Right lobe of liver (tissue), 6 donors: ENCODE measurements at regions not wholly inside any gene's neighbourhood (a gene's known extent, or its start where the extent isn't known, plus 50 kb on each side); places are given as distances from the start of the nearest gene placed in this dataset.

Source experiments
- ATAC-seq, 4 donors: fragments of 200-7000 bp; cut with Tn5 transposase; one replicate each; pipeline ENCODE4 v1.9.1; 2020; ENCODE audit warnings: mild to moderate bottlenecking in 4 of 4, moderate library complexity in 4 of 4
- DNase-seq, 3 donors: peaks; one replicate each; pipeline ENCODE4 v3.0.0-alpha.2; 2020
- H3K27ac ChIP-seq, 3 donors: fragments of 200-600 bp; one replicate each; pipeline ENCODE4 v1.8.0; 2022
- H3K27me3 ChIP-seq, 2 donors: fragments of 200-600 bp; one replicate each; pipeline ENCODE4 v1.8.0; 2022
- H3K36me3 ChIP-seq, 4 donors: fragments of 200-600 bp; sonication (generic) in 1 of 4; one replicate each; pipeline versions ENCODE4 v1.5.1 to v1.8.0; 2017 to 2022; ENCODE audit warnings: control low read depth in 1 of 4
- H3K4me1 ChIP-seq, 4 donors: fragments of 200-600 bp; sonication (generic) in 1 of 4; one replicate each; pipeline versions ENCODE4 v1.5.1 to v1.8.0; 2017 to 2022; ENCODE audit warnings: control low read depth in 1 of 4
- H3K4me3 ChIP-seq, 3 donors: fragments of 200-600 bp; one replicate each; pipeline ENCODE4 v1.8.0; 2022
- H3K9me3 ChIP-seq, 4 donors: fragments of 200-600 bp; sonication (generic) in 1 of 4; one replicate each; pipeline versions ENCODE4 v1.5.1 to v1.8.0; 2017 to 2022; ENCODE audit warnings: control low read depth in 1 of 4
- CTCF ChIP-seq, 4 donors: fragments of 200-600 bp in 3 of 4; fragments of 450-650 bp in 1 of 4; IDR thresholded peaks; one replicate each; pipeline versions ENCODE4 v1.5.1 to v1.8.0; 2016 to 2022; ENCODE audit warnings: antibody characterized with exemption in 4 of 4, mild to moderate bottlenecking in 2 of 4
- POLR2A ChIP-seq: fragments of 450-650 bp; IDR thresholded peaks from one replicate; pipeline ENCODE4 v1.6.1; 2017; ENCODE audit warnings: antibody characterized with exemption, mild to moderate bottlenecking
- WGBS: methylation state at CpG from one replicate; pipeline ENCODE4 v1.1.6; 2018; ENCODE audit warnings: low coverage, low lambda C conversion rate; ENCODE audit not compliant: insufficient coverage; ENCODE audit errors: missing lambda C conversion rate; 5-methylcytosine and 5-hydroxymethylcytosine counted together
- intact Hi-C, 2 donors: fragments of 100-400 bp; cut with DNase I; formaldehyde crosslinking; loops; one replicate each; pipeline versions ENCODE4 v1.11.2 to v1.14.1; 2022
- donor health status: DM: no; HTN: yes; CAD: no.
- donor health status: DM: no; HTN: no; CAD: no.
- donor health status: DM: no; HTN: no; CAD: no.
- donor health status: DM: no; HTN: yes; CAD: no.
- donor health status: DM: no; HTN: yes; CAD: no.

GRCh38 chr2:4972472-4972871 lies 719.7 kb upstream of the SOX11 start:
- no peak overlapping the region for H3K4me3 ChIP-seq
- H3K27me3 ChIP-seq: no peaks in the 10 kb centered on the region
- DNase-seq: no peak
- no peak overlapping the region for H3K27ac ChIP-seq
- H3K36me3 ChIP-seq: no peaks in the 10 kb centered on the region
- intact Hi-C loops: no loop called here
- no peaks in the 10 kb centered on the region for H3K4me1 ChIP-seq
- no peaks in the 10 kb centered on the region for H3K9me3 ChIP-seq
- no peak for TF ChIP-seq CTCF (IDR thresholded peaks at IDR 0.05)
- no peak for ATAC-seq
- WGBS: 52% methylated on average over 4 of the region's 5 CpGs

- ATAC-seq: no peak
- H3K4me1 ChIP-seq: no peaks in the 10 kb centered on the region
Observed at GRCh38 chr2:4973354-4973753, 718.8 kb upstream of the SOX11 start.

DNA sequence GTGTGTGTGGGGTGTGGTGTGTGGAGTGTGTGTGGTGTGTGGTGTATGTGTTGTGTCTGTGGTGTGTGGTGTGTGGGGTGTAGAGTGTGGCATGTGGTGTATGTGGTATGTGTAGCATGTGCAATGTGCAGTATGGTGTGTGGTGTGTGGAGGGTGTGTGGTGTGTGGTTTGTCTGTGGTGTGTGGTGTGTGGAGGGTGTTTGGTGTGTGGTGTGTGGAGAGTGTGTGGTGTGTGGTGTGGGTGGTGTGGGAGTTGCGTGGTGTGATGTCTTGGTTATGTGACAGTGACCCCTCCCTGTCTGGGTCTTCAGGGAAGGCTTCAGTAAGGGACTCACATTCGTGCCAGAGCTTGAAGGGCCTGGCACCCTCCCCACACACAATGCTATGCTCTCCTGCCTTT lies 718.2 kb upstream of the SOX11 start:
- no peak overlapping the region for H3K27ac ChIP-seq
- DNase-seq: no peak
- H3K36me3 ChIP-seq: no peaks in the 10 kb centered on the region
- H3K4me1 ChIP-seq: no peaks in the 10 kb centered on the region
- no peak overlapping the region for H3K4me3 ChIP-seq
- TF ChIP-seq POLR2A (no peak), CTCF (IDR thresholded peaks at IDR 0.05) (no peak)
- H3K9me3 ChIP-seq: no peaks in the 10 kb centered on the region
- peak in 1 of 4 donors; percentile 71 for ATAC-seq
- 75% methylated on average over 1 of the region's 2 CpGs for WGBS
- no peaks in the 10 kb centered on the region for H3K27me3 ChIP-seq
- intact Hi-C loops: no loop called here

More at GRCh38 chr2:4973354-4973753, 718.8 kb upstream of the SOX11 start:
- H3K4me3 ChIP-seq: no peak overlapping the region
- H3K9me3 ChIP-seq: no peaks in the 10 kb centered on the region
- no peak overlapping the region for H3K27ac ChIP-seq
- H3K36me3 ChIP-seq: no peaks in the 10 kb centered on the region
- H3K27me3 ChIP-seq: no peaks in the 10 kb centered on the region
- DNase-seq: no peak
- TF ChIP-seq CTCF (IDR thresholded peaks at IDR 0.05) (no peak), POLR2A (no peak)
- intact Hi-C loops: no loop called here

GRCh38 chr2:4976407-4976806 lies 715.8 kb upstream of the SOX11 start:
- Histone ChIP-seq H3K4me1 (no peaks in the 10 kb centered on the region), H3K9me3 (no peaks in the 10 kb centered on the region), H3K4me3 (no peak overlapping the region), H3K36me3 (no peaks in the 10 kb centered on the region), H3K27me3 (no peaks in the 10 kb centered on the region), H3K27ac (no peak overlapping the region)
- no peak for DNase-seq
- intact Hi-C loops: no loop called here
- WGBS: 76% methylated on average over 4 of the region's 7 CpGs
- ATAC-seq: no peak
- TF ChIP-seq CTCF (IDR thresholded peaks at IDR 0.05): no peak

DNA sequence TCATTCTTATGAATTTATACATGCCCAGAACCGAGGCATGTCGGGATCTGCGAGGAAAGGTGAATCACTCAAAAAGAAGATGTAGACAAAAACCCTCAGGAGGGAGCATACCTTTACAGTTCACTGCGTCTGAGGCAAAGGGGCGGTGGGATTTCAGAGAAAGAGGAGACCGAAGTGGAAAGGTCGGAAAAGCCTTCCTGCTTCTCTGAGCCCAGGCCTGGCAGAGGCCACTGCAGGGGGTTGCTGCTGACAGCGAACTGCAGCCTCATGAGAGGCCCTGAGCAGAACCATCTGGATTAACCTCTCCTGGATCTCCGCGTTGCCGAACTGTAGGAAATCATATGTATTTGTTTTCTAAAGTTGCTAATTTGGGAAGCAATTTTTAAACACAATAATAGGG lies 713.1 kb upstream of the SOX11 start:
- no peak overlapping the region for H3K27ac ChIP-seq
- WGBS: 76% methylated on average over 8 of the region's 11 CpGs
- no peaks in the 10 kb centered on the region for H3K9me3 ChIP-seq
- H3K36me3 ChIP-seq: no peaks in the 10 kb centered on the region
- no peaks in the 10 kb centered on the region for H3K4me1 ChIP-seq
- H3K4me3 ChIP-seq: no peak overlapping the region
- ATAC-seq: no peak
- TF ChIP-seq CTCF (IDR thresholded peaks at IDR 0.05) (no peak), POLR2A (no peak)
- no peak for DNase-seq
- H3K27me3 ChIP-seq: no peaks in the 10 kb centered on the region
- intact Hi-C loops: no loop called here
